ENCODE measurements at regions not wholly inside any gene's neighbourhood (a gene's known extent, or its start where the extent isn't known, plus 50 kb on each side); places are given as distances from the start of the nearest gene placed in this dataset.
A peak's percentile ranks its signal among the peaks of the same experiment; 100 is the strongest.

- Mint-ChIP-seq H3K27ac (peak overlapping the region; percentile 91), H3K4me1 (ENCODE audit: low read depth) (peaks cover 78% of the 10 kb centered on the region), H3K4me3 (peak overlapping the region; percentile 34), H3K36me3 (ENCODE audit: low read depth) (peaks cover 8% of the 10 kb centered on the region; the same call in 1 of the 2 replicates), H3K9me3 (no peaks in the 10 kb centered on the region), H3K27me3 (ENCODE audit: insufficient read depth) (no peaks in the 10 kb centered on the region; the same call in 1 of the 2 replicates)
- DNase-seq, result no peak
- TF ChIP-seq CTCF (IDR thresholded peaks at IDR 0.05), result no peak
Measured at GRCh38 chr1:234986750-234987414, 141.8 kb downstream of the TOMM20 start.

DNA sequence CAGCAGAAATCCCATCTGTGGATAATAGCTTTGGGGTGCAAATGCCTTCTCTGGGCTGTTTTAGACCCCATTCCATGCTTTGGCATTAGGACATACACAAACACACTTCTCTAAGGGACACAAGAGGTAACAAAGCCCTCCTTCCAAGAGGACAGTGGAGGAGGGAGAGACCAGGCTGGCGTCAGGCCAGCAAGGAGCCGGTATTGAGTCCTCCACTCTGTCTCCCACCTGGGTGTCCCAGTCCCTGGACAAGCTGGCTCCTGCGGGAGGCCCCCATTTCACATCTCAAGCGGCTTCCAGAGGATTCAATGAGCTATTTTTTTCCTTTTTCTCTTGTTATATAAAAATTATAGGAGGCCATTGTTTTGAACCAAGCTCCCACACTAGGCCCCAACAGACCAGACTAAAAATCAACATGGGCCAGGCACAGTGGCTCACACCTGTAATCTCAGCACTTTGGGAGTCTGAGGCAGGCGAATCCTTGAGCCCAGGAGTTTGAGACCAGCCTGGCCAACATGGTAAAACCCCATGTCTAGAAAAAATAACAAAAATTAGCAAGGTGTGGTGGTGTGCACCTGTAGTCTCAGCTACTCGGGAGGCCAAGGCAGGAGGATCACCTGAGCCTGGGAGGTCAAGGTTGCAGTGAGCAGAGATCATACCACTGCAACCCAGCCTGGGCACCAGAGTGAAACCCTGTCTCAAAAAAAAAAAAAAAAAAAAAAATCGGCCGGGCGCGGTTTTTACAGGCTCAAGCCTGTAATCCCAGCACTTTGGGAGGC, 142.9 kb downstream of the TOMM20 start:
- no peak for DNase-seq
- Mint-ChIP-seq H3K9me3 (no peaks in the 10 kb centered on the region), H3K27me3 (ENCODE audit: insufficient read depth) (no peaks in the 10 kb centered on the region), H3K36me3 (ENCODE audit: low read depth) (peaks cover 8% of the 10 kb centered on the region; the same call in 1 of the 2 replicates), H3K27ac (peak overlapping the region; percentile 97; the same call in 1 of the 2 replicates), H3K4me1 (ENCODE audit: low read depth) (peaks cover 85% of the 10 kb centered on the region), H3K4me3 (no peak overlapping the region)
- no peak for TF ChIP-seq CTCF (IDR thresholded peaks at IDR 0.05)

DNA sequence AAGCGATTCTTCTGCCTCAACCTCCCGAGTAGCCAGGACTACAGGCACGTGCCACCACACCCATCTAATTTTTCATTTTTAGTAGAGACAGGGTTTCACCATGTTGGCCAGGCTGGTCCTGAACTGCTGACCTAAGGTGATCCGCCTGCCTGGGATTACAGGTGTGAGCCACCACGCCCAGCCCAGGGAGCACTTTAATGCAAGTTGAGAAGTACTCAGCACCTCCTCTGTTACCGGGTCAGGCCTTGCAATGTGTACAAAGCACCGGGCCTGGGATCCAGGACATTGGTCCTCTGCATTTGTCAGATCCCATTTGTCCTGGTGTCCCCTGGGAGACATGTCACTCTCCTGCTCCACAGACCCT, 143.6 kb downstream of the TOMM20 start:
- Mint-ChIP-seq H3K4me3 (no peak overlapping the region), H3K27me3 (ENCODE audit: insufficient read depth) (no peaks in the 10 kb centered on the region), H3K4me1 (ENCODE audit: low read depth) (peaks cover 85% of the 10 kb centered on the region), H3K9me3 (no peaks in the 10 kb centered on the region), H3K27ac (peak overlapping the region; percentile 97; the same call in 1 of the 2 replicates), H3K36me3 (ENCODE audit: low read depth) (peaks cover 8% of the 10 kb centered on the region; the same call in 1 of the 2 replicates)
- TF ChIP-seq CTCF (IDR thresholded peaks at IDR 0.05), result no peak
- no peak for DNase-seq

DNA sequence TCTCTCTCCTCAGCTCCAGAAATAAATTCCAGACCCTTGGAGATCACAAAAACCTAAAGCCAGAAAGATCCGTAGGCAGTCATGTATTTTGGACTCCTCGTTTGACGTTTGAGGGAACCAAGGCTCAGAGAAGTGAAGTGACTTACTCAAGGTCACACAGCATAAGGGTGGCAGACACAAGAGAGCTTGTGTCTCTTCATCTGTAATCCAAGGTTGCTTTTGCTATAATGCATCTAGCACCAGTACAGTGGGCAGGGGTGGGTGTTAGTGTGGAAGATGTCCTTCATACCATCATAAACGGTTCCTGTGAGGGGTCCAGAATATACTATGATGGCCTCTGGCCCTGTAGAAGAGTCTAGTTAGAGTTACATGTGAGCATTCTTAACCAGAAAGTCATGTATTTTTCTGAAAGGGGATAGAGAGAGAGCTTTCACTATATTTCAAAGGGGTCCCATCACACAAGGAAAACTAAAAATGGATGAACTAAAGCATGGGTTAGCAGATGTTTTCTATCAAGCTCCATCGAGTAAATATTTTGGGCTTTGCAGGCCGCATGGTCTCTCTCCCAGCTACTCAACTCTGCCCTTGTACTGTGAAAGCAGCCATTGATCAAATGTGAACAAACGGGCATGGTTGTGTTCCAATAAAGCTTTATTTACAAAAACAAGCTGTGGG, 144.9 kb downstream of the TOMM20 start:
- DNase-seq, result no peak
- Mint-ChIP-seq H3K27me3 (ENCODE audit: insufficient read depth) (no peaks in the 10 kb centered on the region), H3K4me3 (peak overlapping the region; percentile 46), H3K36me3 (ENCODE audit: low read depth) (peaks cover 8% of the 10 kb centered on the region; the same call in 1 of the 2 replicates), H3K4me1 (ENCODE audit: low read depth) (peaks cover 85% of the 10 kb centered on the region), H3K27ac (peak overlapping the region; percentile 97), H3K9me3 (no peaks in the 10 kb centered on the region)
- no peak for TF ChIP-seq CTCF (IDR thresholded peaks at IDR 0.05)

GRCh38 chr1:234981758-234982157, 146.9 kb downstream of the TOMM20 start:
- Mint-ChIP-seq H3K27me3 (ENCODE audit: insufficient read depth) (no peaks in the 10 kb centered on the region), H3K27ac (peak overlapping the region; percentile 98), H3K36me3 (ENCODE audit: low read depth) (peaks cover 8% of the 10 kb centered on the region; the same call in 1 of the 2 replicates), H3K4me1 (ENCODE audit: low read depth) (peaks cover 84% of the 10 kb centered on the region), H3K4me3 (peak overlapping the region; percentile 71; the same call in 1 of the 2 replicates), H3K9me3 (no peaks in the 10 kb centered on the region)
- no peak for DNase-seq
- TF ChIP-seq CTCF (IDR thresholded peaks at IDR 0.05), result no peak
